PC-3 (cell line): ENCODE measurements at regions not wholly inside any gene's neighbourhood (a gene's known extent, or its start where the extent isn't known, plus 50 kb on each side); places are given as distances from the start of the nearest gene placed in this dataset.

Experiments used
- ATAC-seq: fragments of 200-7000 bp; cut with Tn5 transposase; 2 replicates; pipeline ENCODE4 v1.9.1; 2020; ENCODE audit warnings: mild to moderate bottlenecking, moderate library complexity
- BruUV-seq: library from RNA; stranded (reverse); fragments of 400-500 nt; replicated peaks from 2 replicates; lab custom pipeline; 2021; lab: Mats Ljungman, UMichigan
- CTCF ChIA-PET: fragments of 300-600 bp; sonication (Branson Sonifier 250); formaldehyde crosslinking; loops from one replicate; lab custom pipeline; 2022; ENCODE audit warnings: antibody characterized with exemption; lab: Charles Lee
- POLR2A ChIA-PET: fragments of 300-600 bp; sonication (Branson Sonifier 250); formaldehyde crosslinking; loops from one replicate; lab custom pipeline; 2022; ENCODE audit warnings: antibody characterized with exemption; ENCODE audit not compliant: unreplicated experiment; lab: Charles Lee
- DNase-seq: peaks from one replicate; pipeline ENCODE4 v3.0.0-alpha.2; 2015
- H2AFZ ChIP-seq: fragments of 300-600 bp; sonication (generic); 2 replicates; pipeline ENCODE4 v1.6.0; 2016; ENCODE audit warnings: antibody characterized with exemption, low read length
- H3F3A ChIP-seq: fragments of 300-600 bp; sonication (generic); one replicate; pipeline ENCODE4 v1.6.0; 2017; ENCODE audit warnings: antibody characterized with exemption, low read length, control low read depth, mild to moderate bottlenecking; ENCODE audit not compliant: unreplicated experiment
- H3K27ac ChIP-seq: fragments of 300-600 bp; sonication (generic); 2 replicates; pipeline ENCODE4 v1.5.1; 2016; ENCODE audit warnings: mild to moderate bottlenecking, low read length
- H3K27me3 ChIP-seq: fragments of 300-600 bp; sonication (generic); 2 replicates; pipeline ENCODE4 v1.6.1; 2016; ENCODE audit warnings: low read length, mixed read lengths
- H3K36me3 ChIP-seq: fragments of 300-600 bp; sonication (generic); 2 replicates; pipeline ENCODE4 v1.6.1; 2016; ENCODE audit warnings: low read depth, mixed run types, low read length, mixed read lengths
- H3K4me1 ChIP-seq: fragments of 300-600 bp; sonication (generic); 2 replicates; pipeline ENCODE4 v1.5.1; 2016; ENCODE audit warnings: low read length; ENCODE audit not compliant: insufficient read depth
- H3K4me2 ChIP-seq: fragments of 300-600 bp; sonication (generic); 2 replicates; pipeline ENCODE4 v1.6.0; 2016; ENCODE audit warnings: low read length
- H3K4me3 ChIP-seq: fragments of 300-600 bp; sonication (generic); 2 replicates; pipeline ENCODE4 v1.5.1; 2016; ENCODE audit warnings: mild to moderate bottlenecking, low read length, mixed read lengths
- H3K79me2 ChIP-seq: fragments of 300-600 bp; sonication (generic); 2 replicates; pipeline ENCODE4 v1.6.1; 2017; ENCODE audit warnings: low read length, mixed read lengths
- H3K9ac ChIP-seq: fragments of 300-600 bp; sonication (generic); 2 replicates; pipeline ENCODE4 v1.6.0; 2016; ENCODE audit warnings: mild to moderate bottlenecking, low read length
- H3K9me2 ChIP-seq: fragments of 300-600 bp; sonication (generic); replicated peaks from 2 replicates; pipeline ENCODE4 v1.6.1; 2016; ENCODE audit warnings: mixed run types, low read length, mixed read lengths
- H3K9me3 ChIP-seq: fragments of 300-600 bp; sonication (generic); 2 replicates; pipeline ENCODE4 v1.6.1; 2016; ENCODE audit warnings: low read length, mixed read lengths
- H4K20me1 ChIP-seq: fragments of 300-600 bp; sonication (generic); 2 replicates; pipeline ENCODE4 v1.6.1; 2016; ENCODE audit warnings: low read length, mixed read lengths
- EZH2 ChIP-seq: fragments of 300-600 bp; sonication (generic); IDR thresholded peaks from one replicate; pipeline ENCODE4 v1.6.1; 2017; ENCODE audit warnings: antibody characterized with exemption, mild to moderate bottlenecking, low read length; ENCODE audit not compliant: unreplicated experiment
- EZH2phosphoT487 ChIP-seq: fragments of 300-600 bp; sonication (generic); IDR thresholded peaks from 2 replicates; pipeline ENCODE4 v1.6.1; 2018; ENCODE audit warnings: mild to moderate bottlenecking, antibody characterized with exemption, low read length, borderline replicate concordance
- intact Hi-C: fragments of 100-400 bp; cut with micrococcal nuclease; formaldehyde crosslinking; loops from 2 replicates; pipeline ENCODE4 v1.9.0; 2023
- TF ChIP-seq, protein P1 (sequence below): fragments of 300-600 bp; sonication (generic); conservative IDR thresholded peaks from 2 replicates; pipeline ENCODE4 v1.5.1; 2017; ENCODE audit warnings: antibody characterized with exemption, low read depth, mild to moderate bottlenecking, low read length

DNA sequence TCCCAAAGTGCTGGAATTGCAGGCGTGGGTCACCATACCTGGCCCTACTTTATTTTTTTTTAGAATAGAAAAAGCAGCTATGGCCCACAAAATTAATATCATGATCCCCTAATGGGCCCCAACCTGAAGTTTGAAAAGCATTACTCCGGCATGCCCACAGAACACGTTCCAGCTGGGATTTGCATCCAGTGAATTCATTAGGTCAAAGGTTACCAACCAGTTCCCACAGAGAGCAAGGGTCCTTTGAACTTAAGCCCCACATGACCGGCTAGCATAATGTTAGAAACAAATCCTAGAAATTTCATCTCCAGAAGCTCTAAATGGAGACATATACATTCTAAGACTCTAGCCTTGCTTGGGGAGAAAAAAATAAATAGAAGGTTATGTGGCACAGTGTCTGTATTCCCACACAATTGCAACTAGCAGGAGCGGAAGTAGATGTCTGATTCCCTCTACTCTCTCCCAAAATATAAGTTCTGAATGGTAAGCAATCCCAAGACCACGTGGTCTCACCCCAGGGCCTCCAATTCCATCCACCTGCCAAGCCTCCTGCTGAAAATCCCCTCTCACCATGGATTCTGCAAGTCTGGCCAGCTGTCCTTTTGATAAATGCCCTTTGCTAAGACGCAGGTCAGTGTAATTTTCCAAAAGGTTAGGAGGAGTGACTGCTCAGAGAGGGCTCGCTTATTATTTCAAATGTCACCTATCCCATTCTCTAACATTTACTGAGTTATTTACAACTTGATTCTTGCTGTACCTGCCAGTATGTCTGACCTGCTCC is 395.8 kb downstream of the NPIPA8 start:
- DNase-seq (no peak), ATAC-seq (no peak)
- H3K27ac ChIP-seq = no peak overlapping the region
- CTCF ChIA-PET = no interaction called here
- intact Hi-C loops = no loop called here
- no peaks in the 10 kb centered on the region for H4K20me1 ChIP-seq
- BruUV-seq = no TSS peak
- no peaks in the 10 kb centered on the region for H3K79me2 ChIP-seq
- H3K9ac ChIP-seq = no peak overlapping the region
- POLR2A ChIA-PET = no interaction called here
- H3K4me2 ChIP-seq = no peak overlapping the region
- H3K9me3 ChIP-seq = no peaks in the 10 kb centered on the region
- H3K27me3 ChIP-seq = no peaks in the 10 kb centered on the region
- H3K4me3 ChIP-seq = no peak overlapping the region
- H3K36me3 ChIP-seq = no peaks in the 10 kb centered on the region
- no peaks in the 10 kb centered on the region for H3F3A ChIP-seq
- TF ChIP-seq, protein P1, sequence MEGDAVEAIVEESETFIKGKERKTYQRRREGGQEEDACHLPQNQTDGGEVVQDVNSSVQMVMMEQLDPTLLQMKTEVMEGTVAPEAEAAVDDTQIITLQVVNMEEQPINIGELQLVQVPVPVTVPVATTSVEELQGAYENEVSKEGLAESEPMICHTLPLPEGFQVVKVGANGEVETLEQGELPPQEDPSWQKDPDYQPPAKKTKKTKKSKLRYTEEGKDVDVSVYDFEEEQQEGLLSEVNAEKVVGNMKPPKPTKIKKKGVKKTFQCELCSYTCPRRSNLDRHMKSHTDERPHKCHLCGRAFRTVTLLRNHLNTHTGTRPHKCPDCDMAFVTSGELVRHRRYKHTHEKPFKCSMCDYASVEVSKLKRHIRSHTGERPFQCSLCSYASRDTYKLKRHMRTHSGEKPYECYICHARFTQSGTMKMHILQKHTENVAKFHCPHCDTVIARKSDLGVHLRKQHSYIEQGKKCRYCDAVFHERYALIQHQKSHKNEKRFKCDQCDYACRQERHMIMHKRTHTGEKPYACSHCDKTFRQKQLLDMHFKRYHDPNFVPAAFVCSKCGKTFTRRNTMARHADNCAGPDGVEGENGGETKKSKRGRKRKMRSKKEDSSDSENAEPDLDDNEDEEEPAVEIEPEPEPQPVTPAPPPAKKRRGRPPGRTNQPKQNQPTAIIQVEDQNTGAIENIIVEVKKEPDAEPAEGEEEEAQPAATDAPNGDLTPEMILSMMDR = no peak
- no peak for TF ChIP-seq EZH2phosphoT487
- TF ChIP-seq EZH2 = no peak
- no peaks in the 10 kb centered on the region for H3K9me2 ChIP-seq
- no peak overlapping the region for H2AFZ ChIP-seq
- H3K4me1 ChIP-seq = no peaks in the 10 kb centered on the region

GRCh38 chr16:17939723-17940122 is 396.8 kb downstream of the NPIPA8 start:
- Histone ChIP-seq H3K9ac (no peak overlapping the region), H3K79me2 (no peaks in the 10 kb centered on the region), H3K36me3 (no peaks in the 10 kb centered on the region), H3K9me2 (no peaks in the 10 kb centered on the region), H3K9me3 (no peaks in the 10 kb centered on the region), H4K20me1 (no peaks in the 10 kb centered on the region), H3K27ac (no peak overlapping the region), H3F3A (no peaks in the 10 kb centered on the region), H3K4me2 (no peak overlapping the region), H2AFZ (no peak overlapping the region), H3K4me1 (no peaks in the 10 kb centered on the region), H3K4me3 (no peak overlapping the region), H3K27me3 (no peaks in the 10 kb centered on the region)
- no peak for ATAC-seq
- BruUV-seq = no TSS peak
- CTCF ChIA-PET = no interaction called here
- intact Hi-C loops = no loop called here
- POLR2A ChIA-PET = no interaction called here
- no peak for DNase-seq
- no peak for TF ChIP-seq EZH2
- TF ChIP-seq, protein P1 = no peak
- TF ChIP-seq EZH2phosphoT487 = no peak

DNA sequence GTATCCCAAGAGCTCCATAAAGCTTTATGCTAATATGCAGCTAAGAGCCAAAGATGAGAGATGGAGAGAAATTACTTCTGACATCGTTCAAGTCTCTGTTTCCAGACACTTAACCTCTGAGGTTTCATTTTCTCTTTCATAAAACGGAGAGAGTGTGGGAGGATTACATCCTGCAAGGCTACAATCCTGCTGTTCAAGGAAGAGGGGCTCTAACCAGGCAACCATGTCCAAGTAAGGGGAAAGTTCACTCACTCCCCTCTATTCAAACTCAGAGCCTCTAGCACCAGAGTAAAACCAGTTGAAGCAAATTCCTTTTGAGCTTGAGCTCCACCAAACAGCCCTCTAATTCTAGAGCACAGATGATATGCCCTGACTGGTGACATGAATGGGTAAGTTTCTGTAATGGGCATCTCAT is 397.4 kb downstream of the NPIPA8 start:
- no peak overlapping the region for H3K4me2 ChIP-seq
- ATAC-seq (no peak), DNase-seq (no peak)
- H3K27ac ChIP-seq = no peak overlapping the region
- H3F3A ChIP-seq = no peaks in the 10 kb centered on the region
- no peaks in the 10 kb centered on the region for H4K20me1 ChIP-seq
- H3K4me3 ChIP-seq = no peak overlapping the region
- CTCF ChIA-PET = no interaction called here
- no TSS peak for BruUV-seq
- H3K27me3 ChIP-seq = no peaks in the 10 kb centered on the region
- no peaks in the 10 kb centered on the region for H3K4me1 ChIP-seq
- no peak overlapping the region for H3K9ac ChIP-seq
- H2AFZ ChIP-seq = no peak overlapping the region
- H3K36me3 ChIP-seq = no peaks in the 10 kb centered on the region
- no peaks in the 10 kb centered on the region for H3K79me2 ChIP-seq
- POLR2A ChIA-PET = no interaction called here
- intact Hi-C loops = no loop called here
- no peaks in the 10 kb centered on the region for H3K9me2 ChIP-seq
- H3K9me3 ChIP-seq = no peaks in the 10 kb centered on the region
- TF ChIP-seq EZH2 = no peak
